NB4 (cell line): ENCODE measurements at regions not wholly inside any gene's neighbourhood (a gene's known extent, or its start where the extent isn't known, plus 50 kb on each side); places are given as distances from the start of the nearest gene placed in this dataset.

ENCODE experiments used
- DNase-seq: peaks from one replicate; pipeline ENCODE4 v3.0.0; 2010; ENCODE audit warnings: low read depth
- H3K4me3 ChIP-seq: one replicate; pipeline ENCODE4 v1.5.1; 2011; ENCODE audit warnings: mild to moderate bottlenecking, low read depth, low read length, moderate library complexity
- MYC ChIP-seq: IDR thresholded peaks from 2 replicates; pipeline ENCODE4 v1.6.1; 2011; ENCODE audit warnings: low read depth, low read length
- POLR2A ChIP-seq: IDR thresholded peaks from 2 replicates; pipeline ENCODE4 v1.6.1; 2011; ENCODE audit warnings: mild to moderate bottlenecking; ENCODE audit not compliant: insufficient read length; ENCODE audit errors: extremely low read depth
- TF ChIP-seq, protein P1 (sequence below): IDR thresholded peaks from 2 replicates; pipeline ENCODE4 v1.6.1; 2011; ENCODE audit warnings: low read depth, low read length
- TF ChIP-seq, protein P2 (sequence below): IDR thresholded peaks from one replicate; pipeline ENCODE4 v1.5.1; 2012; ENCODE audit warnings: low read depth, low read length

DNA sequence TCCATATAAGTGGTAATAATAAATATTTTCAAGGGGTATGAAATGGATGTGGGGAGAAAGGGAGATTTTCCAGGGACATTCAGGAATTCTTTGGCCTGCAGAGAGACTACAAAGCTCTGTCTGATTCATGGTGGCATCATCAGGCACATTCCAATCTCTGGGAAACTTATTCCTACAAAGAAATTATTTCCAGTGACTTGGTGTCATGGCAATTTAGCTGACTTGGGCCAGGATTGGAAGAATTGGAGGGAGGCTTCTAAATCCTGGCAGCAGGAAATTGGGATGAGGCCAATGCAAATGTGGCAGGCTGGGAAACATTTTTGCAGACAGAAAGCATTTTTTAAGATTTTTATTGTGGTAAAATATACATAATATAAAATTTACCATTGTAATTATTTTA lies 204.6 kb downstream of the RTL9 start:
- no peak overlapping the region for H3K4me3 ChIP-seq
- TF ChIP-seq, protein P1, sequence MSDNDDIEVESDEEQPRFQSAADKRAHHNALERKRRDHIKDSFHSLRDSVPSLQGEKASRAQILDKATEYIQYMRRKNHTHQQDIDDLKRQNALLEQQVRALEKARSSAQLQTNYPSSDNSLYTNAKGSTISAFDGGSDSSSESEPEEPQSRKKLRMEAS: no peak
- TF ChIP-seq POLR2A: no peak
- no peak for TF ChIP-seq MYC
- TF ChIP-seq, protein P2, sequence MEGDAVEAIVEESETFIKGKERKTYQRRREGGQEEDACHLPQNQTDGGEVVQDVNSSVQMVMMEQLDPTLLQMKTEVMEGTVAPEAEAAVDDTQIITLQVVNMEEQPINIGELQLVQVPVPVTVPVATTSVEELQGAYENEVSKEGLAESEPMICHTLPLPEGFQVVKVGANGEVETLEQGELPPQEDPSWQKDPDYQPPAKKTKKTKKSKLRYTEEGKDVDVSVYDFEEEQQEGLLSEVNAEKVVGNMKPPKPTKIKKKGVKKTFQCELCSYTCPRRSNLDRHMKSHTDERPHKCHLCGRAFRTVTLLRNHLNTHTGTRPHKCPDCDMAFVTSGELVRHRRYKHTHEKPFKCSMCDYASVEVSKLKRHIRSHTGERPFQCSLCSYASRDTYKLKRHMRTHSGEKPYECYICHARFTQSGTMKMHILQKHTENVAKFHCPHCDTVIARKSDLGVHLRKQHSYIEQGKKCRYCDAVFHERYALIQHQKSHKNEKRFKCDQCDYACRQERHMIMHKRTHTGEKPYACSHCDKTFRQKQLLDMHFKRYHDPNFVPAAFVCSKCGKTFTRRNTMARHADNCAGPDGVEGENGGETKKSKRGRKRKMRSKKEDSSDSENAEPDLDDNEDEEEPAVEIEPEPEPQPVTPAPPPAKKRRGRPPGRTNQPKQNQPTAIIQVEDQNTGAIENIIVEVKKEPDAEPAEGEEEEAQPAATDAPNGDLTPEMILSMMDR: no peak
- DNase-seq: no peak

DNA sequence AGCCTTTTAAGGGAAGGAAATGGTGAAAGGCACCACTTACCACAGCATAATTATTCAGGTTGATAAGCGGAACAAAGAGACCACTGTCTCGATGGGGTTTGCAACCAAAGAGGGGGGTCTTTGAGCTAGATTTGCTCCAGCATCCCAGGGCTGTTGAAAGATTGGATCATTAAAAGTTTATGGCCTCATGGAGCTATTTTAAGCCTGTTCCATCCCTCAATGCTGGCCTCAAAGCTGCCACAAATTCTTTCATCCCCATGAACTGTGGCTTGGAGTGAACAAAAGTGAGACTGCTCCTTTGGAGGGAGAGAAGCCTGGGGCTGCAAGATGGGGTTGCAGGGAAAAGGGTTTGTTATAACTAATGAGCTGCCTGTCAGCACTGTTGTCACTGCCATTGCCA lies 209.8 kb downstream of the RTL9 start:
- no peak for DNase-seq
- no peak overlapping the region for H3K4me3 ChIP-seq
- TF ChIP-seq, protein P1: no peak
- TF ChIP-seq, protein P2: no peak
- TF ChIP-seq MYC (no peak), POLR2A (no peak)

DNA sequence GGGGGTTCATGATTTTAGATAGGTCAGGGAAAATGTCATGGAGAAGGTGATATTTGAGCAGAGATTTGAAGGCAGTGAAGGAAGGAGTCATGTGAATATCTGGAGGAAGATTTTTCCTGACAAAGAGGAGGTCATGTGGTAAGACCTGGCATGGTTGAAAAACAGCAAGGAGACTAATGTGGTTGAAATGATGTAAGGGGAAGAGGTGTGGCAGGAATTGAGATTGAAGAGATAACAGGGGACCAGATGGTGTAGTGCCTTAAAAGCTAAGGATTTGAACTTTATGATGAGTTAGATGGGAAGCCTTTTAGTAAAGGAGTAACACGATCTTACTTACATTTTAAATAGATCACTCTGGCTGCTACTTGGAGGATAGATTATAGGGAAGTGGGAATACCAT lies 210.9 kb downstream of the RTL9 start:
- no peak for DNase-seq
- H3K4me3 ChIP-seq: no peak overlapping the region
- TF ChIP-seq MYC: no peak
- no peak for TF ChIP-seq POLR2A
- TF ChIP-seq, protein P2: no peak

DNA sequence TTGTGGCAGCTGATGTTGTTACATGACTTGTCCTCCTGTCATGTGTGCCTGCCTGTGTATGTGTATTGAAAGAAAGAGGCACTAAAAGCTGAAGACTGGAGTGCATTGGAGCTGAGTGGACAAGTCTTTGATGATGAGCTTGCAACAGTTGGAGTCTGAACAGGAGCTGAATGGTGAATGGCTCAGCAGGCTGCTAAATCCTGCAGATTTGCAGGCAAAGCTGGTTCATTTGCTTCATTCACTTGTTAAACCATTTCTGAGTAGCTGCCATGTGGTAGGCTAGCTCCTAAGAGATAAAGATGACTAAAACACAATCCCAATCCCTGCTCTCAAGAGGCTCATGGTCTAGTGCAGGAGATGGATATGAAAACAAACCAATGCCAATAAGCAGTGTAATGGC lies 217.3 kb downstream of the CHRDL1 start:
- no peak overlapping the region for H3K4me3 ChIP-seq
- DNase-seq: no peak
- TF ChIP-seq MYC: no peak
- TF ChIP-seq, protein P2: no peak
- TF ChIP-seq, protein P1: no peak
- TF ChIP-seq POLR2A: no peak

DNA sequence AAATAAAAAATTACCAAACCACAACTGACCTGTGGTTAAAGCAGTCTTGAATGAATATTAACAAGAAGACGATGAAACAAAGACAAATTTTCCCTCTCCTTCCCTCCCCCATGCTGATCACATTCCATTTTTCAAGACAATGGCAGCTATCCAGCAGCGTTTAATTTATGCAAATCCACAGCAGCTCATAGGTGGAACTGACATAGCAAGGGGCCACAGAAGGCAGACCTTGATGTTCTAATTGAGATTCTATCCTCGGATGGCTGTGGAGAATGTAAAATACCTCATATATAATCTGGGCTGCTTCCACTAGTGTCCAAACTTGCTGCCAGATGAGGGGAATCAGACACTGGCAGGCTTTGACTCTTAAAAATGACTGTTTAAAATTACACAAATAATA lies 211.5 kb downstream of the CHRDL1 start:
- no peak for DNase-seq
- TF ChIP-seq, protein P2: no peak
- TF ChIP-seq POLR2A (no peak), MYC (no peak)
- TF ChIP-seq, protein P1: no peak
- H3K4me3 ChIP-seq: no peak overlapping the region

DNA sequence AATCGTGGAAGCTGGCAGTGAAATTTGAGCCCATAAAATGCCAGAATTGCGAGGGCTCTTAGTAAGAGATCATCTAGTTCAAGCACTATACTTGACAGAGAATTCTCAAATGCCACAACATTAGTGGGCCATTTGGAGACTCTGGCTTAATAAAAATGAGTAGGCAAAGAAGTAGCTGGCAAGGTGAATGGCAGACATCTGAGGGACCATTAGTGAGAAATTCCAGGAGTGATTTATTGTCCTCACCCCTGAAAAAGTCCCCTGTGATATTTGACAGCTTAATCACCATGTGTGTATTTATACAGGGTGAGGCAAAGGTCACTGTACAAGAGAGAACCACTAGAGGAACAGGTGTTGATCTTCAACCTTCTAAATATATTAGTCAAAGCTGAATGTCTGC lies 207.5 kb downstream of the CHRDL1 start:
- H3K4me3 ChIP-seq: no peak overlapping the region
- DNase-seq: no peak
- TF ChIP-seq, protein P1: no peak
- TF ChIP-seq MYC: no peak
- TF ChIP-seq POLR2A: no peak
- TF ChIP-seq, protein P2: no peak
